ENCODE measurements at regions not wholly inside any gene's neighbourhood (a gene's known extent, or its start where the extent isn't known, plus 50 kb on each side); places are given as distances from the start of the nearest gene placed in this dataset.

GRCh38 chr18:62651276-62652056 lies 63.9 kb upstream of the PHLPP1 start:
- TF ChIP-seq TAF1 (IDR thresholded peaks at IDR 0.05; ENCODE audit: low read depth, low read length) (no peak), POLR2A (IDR thresholded peaks at IDR 0.05; ENCODE audit: low read depth, low read length) (no peak), SPI1 (IDR thresholded peaks at IDR 0.05; ENCODE audit: low read depth, low read length) (no peak)
